ENCODE measurements at regions not wholly inside any gene's neighbourhood (a gene's known extent, or its start where the extent isn't known, plus 50 kb on each side); places are given as distances from the start of the nearest gene placed in this dataset.

DNA sequence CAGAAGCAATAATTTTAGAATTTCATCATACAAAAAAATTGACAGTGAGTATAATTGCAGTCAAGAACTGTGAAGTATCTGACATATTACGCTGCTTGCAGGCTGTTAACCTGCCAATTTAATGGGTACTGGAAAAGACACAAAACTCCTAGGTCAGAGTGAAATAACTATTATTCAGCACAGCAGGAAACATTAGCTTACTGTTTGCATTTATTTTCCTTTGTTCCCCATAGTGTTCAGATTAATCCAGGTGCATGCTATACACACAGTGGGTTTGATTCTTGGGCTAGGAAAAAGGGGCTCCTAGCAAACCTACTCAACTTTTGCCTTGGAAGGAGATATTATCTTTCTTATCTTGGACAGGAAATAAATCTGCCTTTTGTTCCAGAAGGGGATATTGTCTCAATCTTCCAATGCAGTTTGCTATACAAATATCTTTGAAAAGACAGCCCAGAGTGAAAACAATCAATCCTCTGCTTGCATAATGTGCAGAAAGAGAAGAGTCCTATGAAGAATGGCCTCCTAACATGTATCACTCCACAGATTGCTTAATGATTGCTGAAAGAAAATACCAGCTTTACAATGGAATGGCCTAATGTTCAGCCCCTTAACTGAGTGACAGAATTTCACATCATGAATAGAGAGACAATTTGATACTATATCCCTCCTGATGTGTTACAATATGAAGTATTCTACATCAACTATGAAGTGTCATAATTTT is 443.4 kb downstream of the TBC1D4 start:
- no peak for DNase-seq

DNA sequence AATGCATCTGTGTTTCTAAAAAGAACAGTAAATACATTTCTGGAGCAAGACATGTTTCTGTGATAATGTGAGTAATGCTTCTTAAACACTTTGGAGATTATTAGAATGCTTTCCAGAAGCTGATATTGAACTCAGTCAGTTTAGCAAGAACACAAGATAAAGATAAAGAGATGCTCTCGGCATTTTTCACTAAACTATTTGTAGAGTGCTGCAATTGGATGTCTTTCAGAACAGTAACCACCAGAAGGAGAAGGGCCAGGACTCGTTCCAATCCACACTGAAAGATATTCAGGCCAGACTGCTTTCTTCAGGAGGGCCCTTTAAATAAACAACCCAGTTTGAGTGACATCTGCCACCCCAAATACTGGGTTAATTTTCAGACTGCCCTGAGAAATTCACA is 456.0 kb downstream of the TBC1D4 start:
- DNase-seq: no peak

DNA sequence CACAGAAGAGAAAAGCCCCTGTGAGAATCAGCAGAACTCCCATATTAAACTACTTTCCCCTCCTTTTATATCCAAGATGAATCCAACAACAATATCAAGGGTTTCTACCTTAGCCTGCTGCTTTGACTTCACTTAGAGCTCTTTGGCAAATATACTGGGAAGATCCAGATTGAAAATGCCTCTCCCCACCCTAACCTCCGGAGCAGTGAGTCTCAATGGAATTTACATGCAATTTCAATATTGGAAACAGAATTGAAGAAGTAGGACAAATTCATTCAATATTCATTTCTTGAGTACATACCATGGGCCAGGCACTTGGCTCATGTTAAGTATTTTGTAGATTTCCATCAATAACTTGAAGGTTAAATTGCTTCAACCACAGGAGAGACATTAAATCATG is 457.4 kb downstream of the TBC1D4 start:
- no peak for DNase-seq

DNA sequence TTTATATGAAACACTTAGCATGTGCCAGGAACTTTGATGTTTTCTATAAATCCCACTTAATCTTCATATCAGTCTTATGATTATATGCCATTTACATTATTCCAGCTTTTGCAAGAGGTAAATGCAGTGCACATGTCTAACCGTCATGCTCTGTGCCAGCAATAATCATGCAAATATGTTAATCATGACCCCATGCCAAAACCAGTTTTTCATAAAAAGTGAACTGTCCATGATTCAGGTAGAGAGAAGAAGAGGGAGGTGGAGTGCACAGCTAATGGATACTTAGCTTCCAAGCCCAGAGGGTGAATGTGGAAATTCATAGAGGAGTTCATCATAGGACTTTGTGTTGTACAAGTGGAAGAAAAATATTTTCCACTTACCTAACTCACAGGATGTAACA is 458.4 kb downstream of the TBC1D4 start:
- DNase-seq: no peak

DNA sequence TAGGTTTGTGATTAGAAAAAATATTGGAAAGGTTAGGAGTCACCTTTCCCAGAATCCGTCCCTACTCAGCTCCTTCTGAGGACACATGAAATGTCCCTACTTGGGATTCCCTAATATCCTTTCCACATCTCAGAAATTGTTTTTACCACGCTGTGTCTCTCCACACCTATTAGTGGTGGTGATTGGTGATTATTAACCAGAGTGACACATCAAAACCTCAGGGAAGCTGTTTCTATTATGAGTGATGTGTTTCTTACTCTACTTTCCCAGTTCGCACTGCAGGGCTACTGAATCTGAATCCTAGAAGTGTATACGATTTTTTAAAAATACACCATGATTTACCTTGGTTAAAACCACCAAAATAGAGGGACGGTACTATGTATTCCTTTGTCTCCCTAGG is 460.8 kb downstream of the TBC1D4 start:
- DNase-seq: no peak

DNA sequence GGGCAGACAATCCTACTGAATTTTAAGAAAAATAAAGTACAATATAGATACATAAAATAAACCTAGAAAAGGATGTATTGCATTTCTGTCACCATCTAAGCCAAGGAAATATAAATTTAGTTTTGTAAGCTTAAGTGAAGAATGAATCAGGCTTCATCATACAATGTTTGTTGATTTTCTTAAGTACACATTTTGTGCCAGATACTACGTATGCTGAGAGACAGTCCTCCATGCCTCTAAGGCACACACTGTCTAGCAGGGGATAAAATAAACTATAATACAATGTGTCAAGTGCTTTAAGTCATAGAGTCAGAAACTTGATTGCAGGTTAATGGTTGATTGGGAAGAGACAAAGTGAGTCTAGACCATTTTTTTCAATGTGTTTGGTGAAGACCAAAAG is 465.7 kb downstream of the TBC1D4 start:
- DNase-seq: no peak

DNA sequence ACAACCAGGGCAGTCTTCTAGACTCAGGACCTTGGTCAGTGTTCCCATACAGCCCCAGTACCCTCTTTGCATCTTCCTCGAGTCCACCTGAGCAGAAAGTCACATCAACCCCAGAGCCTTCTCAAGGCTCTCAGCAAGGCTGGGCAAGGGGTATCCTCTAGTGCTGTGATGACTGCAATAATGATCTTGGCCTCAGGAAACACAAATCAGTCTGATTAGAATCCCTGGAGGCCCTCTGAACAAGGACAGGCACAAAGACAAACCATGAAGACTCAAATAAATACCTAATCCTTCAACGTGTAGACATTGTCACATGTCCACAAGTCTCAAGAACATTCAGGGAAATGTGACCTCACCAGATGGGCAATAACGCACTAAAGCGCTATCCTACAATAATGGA is 468.2 kb downstream of the TBC1D4 start:
- DNase-seq: no peak

DNA sequence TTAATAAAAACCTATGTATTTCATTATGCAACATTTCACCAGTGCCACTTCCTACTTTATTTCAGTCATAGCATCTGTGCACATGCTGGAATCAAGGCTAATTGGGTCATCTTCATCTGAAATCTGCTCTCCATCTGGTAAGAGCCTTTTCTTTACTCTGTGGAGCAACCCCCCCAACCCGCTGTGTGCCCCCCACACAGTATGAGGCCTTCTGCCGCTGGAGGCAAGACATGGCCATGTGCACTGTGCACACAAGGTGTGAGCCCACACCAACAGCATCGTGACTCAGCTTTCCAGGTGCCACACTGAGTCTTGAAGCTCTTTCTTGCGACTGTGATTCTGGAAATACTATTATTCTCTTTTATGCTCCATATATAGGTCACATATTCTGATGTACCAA is 471.0 kb downstream of the TBC1D4 start:
- DNase-seq: no peak

DNA sequence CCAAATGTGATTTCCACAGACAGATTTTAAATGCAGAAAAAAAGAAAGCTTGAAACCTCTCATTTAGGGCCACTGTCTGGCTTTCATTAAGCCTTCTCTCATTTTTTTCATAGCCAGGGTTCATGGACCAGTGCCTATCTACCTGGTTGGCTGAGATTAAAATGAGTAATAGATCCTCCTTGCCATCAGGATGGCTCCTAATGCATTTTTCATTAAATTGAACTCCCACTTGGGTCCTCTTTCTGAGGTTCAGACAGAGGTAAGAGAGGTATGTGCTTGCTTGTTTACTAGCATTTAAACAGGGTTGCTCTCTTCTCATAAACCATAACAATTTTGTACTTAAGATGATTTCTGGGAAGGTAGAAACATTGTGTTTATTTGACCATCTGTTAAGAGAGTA is 473.0 kb downstream of the TBC1D4 start:
- DNase-seq: no peak

DNA sequence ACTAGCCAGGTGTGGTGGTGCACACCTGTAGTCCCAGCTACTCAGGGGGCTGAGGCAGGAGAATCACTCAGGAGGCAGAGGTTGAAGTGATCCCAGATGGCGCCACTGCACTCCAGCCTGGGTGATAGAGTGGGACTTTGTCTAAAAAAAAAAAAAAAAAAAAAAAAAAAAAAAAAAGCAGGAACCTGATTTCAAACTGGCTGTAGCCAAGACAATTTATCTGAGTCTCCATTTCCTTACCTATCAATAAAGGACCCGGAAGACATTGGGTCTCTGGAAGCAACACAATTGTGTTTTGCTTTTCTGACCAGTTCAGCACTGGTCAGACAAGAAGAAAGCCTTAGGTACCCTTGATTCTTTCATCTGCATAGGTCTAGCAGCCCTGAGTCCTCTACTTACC is 491.0 kb downstream of the TBC1D4 start:
- no peak for DNase-seq

DNA sequence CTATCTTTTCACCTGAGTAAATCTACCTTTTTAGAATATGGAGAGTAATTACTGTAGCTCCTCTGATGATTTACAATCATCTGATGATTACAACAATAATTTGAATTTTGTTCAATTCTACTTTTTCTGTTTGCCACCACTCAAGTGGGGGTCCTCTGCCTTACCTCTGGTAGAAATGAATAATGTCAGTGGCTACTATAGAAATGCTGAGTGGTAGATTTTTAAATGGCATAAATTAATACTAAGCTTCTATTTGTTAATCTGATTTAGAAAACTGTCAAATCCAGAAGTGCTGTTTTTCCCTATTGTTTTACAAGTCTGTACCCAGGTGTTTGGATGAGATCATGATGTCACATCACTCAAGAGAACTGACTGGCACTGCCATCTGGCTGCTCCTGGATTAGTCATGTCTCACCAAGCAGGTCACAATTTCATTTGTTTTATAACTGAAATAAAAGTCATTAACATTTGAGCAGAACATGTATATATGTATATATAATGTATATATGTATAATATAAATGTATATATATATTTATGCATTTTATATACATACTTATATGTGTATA is 494.8 kb downstream of the TBC1D4 start:
- no peak for DNase-seq

DNA sequence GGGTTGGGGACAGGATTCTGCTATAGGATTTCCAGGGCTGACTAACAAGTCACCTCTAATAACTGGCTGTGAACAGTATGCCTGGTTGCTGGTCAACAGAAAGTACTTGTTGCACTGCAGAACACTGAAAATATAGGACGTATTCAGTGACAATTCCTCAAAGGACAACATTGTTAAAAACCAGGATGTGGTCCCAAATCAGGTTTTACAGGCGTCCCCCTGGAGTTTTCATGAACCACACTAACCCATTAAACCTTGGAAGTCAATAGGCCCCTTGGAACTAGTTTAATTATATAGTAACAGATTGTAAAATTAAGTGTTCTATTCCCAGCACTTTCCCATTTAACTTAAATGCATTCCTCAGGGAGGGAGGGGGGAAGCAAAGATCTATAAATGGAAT is 495.4 kb downstream of the TBC1D4 start:
- no peak for DNase-seq

DNA sequence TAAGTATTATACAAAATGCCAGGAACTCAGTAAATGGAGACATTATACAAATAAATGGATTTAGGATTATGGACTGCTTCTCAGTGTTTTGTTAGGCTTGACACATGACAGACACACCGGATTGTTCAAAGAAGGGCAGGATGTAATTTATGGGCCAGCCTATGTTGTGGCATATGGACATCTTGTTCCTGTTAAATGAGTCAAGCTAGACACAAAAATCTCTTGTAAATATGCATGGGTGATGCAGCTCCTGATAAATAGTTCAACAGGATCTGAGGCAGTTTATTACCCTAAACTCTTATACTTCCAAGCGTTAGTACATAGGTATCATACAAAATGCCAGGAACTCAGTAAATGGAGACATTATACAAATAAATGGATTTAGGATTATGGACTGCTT is 502.3 kb downstream of the TBC1D4 start:
- no peak for DNase-seq

DNA sequence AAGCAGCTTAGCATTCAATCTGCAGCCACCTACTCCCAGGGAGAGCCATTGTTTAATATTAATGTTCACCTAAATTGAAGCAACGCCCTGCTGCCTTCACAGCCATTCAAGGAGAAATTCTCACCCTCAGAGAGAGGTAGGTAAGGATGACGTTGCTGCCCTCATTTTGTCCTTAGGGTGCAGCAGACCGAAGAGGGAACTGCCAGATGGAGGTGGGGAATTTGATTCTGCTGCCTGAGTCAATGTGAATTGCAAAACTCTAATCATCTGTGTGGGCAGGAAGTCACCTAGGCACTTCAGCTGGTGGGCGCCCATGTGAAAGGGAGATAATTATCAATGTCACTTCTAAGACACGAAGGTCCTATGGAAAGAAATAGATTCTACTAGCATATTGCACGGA is 503.4 kb downstream of the TBC1D4 start:
- no peak for DNase-seq

DNA sequence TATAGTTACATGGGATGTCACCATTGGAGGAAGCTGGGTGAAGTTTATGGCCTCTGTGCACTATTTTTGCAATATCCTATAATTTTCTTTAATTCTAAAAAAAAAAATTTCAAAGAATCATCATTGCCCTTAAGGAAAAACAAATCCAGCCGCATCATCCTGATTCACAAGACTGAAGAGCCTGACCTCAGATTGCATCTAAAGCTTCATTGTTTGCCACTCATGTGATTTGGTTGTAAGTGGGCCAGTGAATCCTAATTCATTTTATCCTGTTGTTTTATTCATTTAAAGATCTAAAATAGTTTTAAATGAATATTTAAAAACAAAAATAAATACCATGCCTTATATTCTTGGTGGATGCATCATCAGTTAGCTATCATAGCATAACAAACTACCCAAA is 504.5 kb downstream of the TBC1D4 start:
- no peak for DNase-seq

DNA sequence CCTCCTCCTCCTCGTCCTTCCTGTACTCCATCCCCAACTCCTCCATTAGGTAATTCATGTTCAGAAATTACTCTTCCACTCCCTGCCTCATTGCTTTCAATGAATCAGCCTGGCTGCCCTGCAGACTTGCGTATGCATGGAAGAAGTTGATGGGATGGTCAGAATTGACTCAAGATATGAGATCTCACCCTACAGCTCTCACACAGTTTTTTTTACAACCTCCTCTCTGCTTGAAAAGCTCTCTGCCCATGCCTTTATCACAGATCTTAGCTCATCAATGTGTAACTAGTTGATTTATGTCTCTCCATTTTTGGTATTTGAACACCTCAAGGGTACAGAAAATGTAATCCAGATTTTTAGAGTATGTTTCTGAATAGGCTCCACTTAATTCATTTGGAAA is 506.9 kb downstream of the TBC1D4 start:
- DNase-seq: no peak

DNA sequence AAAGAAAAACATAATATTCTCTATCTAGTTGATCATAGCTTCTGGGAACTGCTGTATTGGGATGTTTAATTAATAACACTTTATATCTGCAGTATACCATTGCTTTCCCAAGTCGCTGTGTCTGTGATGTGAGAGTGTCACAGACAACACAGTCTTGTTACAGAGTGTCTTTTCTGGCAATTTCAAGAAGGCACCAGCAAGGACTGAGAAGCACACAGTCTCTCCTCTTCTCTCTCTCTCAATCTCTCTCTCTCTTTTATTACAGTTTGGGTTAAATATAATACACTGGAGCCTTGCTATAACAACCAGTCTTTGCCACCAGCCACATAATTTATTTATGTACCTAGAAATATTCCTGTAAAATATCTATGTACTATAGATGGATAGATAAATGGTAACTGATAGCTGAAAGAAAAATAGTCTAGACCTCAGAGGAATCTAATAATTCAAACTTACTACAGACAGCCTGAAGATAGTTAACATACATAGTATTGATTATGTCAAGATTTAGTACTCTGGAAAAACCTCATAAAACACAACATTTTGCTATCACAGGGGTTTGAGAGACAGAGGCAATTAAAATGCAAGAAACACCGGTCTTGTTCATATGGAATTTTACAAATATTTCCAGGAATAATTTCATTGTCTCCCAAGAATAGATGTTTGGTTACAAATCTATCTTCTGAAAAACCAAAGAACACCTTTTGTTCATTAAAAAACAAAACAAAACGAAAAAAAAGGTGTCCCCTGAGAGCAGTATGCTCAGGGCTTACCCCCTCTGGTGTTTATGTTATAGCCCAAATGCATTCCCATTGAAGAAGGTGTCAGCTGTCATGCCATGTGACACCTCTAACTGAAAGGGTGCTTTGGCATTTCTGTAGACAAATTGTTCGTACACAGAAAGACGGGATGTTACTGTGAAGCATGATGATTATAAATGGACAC is 507.8 kb downstream of the TBC1D4 start:
- DNase-seq: no peak

DNA sequence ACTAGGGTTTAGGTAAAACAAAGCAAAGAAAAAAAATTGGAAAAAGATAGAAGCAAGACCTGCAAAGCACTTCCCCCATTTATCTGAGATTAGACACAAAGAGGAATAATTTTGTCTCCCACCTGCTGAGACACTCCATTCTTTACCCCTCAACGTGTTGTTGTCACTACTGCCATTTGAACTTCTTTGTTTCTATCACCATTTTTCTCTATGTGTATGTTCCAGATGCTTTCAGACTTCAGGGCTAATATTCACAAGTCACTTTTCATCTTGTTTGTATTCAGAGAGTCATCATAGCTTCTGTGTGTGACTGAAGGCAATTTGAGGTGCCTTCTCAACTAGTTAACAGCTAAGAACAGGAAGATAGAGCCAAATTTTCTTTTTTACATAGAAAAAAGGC is 512.5 kb downstream of the TBC1D4 start:
- DNase-seq: no peak

DNA sequence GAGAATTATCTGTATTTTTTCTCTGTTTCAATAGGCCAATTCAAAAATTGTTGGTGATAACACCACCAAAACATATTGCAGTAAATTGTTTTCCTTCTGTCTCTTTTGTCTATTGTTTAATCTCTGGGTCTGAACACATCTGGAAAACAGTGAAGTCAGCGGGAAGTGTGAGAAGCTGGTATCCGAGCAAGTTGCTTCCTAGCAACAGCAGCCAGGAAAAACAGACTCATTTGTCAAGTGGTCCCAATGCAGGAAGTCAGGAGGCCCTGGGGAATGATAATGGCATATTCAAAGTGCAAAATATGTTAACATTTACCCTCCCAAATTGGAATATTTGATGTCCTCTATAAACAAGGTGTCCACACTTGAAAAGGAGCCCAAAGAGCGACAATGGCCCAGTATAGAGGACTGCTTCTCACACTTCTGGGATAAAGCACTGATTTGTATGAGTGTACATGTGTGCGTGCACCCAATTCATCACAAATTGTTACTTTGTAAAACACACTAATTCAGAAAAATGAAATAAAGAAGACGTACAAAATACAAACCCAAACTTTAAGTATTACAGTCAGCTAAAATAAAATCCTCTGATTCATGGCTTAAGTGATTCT is 515.0 kb downstream of the TBC1D4 start:
- no peak for DNase-seq

DNA sequence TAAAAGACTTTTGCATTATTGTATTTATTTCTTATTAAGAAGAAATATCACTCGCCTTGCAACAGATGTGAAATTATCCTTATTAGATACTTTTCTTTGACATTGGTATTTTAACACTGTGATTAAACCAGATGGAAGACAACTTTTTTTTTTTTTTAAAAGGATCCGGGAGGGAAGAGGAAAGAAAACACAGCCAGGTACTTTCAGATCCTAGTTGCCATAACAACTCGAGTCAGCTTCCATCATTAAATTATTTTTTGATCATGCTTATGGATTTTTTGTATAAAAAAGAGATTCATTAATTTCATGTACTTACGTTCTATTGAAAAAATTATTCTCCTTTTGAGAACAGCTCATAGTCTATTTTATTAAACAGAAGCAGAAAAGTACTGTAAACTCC is 515.7 kb downstream of the TBC1D4 start:
- DNase-seq: no peak

DNA sequence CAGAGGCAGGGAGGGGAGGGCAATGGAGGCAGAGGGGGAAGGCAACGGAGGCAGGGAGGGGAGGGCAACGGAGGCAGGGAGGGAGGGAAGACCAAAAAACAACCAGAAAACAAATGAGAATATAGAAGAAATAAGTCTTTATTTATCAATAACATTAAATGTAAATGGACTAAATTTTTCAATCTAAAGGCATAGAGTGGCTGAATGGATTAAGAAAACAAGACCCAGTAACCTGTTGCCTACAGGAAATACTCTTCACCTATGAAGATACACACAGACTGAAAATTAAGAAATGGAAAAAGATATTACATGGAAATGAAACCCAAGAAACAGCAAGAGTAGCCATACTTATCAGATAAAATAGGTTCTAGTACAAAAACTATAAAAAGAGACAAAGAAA is 536.3 kb downstream of the TBC1D4 start:
- DNase-seq: no peak

DNA sequence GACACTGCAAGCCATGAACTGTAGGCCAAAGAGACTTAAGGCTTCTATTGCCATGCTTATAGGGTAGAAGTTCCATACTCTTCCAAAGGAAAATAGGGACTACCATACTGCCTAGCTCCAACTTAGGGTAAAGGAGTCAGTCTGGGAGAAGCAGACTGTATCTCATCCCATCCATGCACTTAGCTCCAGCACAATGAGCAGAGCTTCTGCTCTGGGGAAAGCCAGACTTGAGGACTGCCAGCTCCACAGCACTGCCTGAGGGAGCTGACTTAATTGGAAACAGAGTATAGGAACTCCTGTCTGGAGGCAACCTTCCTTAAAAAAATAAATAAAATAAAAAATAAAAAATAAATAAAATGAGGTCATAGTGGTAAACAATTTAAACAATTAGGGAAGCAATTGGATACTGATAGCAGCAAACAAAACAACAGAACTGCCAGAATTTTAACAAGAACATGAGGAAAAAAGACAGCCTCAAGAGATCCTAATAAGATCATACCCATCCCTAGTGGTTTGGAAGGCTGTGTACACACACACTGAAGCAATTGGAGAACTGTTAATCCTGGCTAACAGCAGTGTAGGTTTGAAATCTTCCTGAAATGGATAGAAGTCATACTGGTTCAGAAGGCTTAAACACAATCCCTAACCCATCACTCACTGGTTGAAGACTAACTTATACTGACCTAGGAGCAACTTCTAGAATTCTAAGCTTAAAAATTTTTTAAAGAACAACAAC is 550.1 kb downstream of the TBC1D4 start:
- no peak for DNase-seq

Data from cerebellar nuclear complex (tissue), 1 donor.